ENCODE measurements at regions not wholly inside any gene's neighbourhood (a gene's known extent, or its start where the extent isn't known, plus 50 kb on each side); places are given as distances from the start of the nearest gene placed in this dataset.

DNA sequence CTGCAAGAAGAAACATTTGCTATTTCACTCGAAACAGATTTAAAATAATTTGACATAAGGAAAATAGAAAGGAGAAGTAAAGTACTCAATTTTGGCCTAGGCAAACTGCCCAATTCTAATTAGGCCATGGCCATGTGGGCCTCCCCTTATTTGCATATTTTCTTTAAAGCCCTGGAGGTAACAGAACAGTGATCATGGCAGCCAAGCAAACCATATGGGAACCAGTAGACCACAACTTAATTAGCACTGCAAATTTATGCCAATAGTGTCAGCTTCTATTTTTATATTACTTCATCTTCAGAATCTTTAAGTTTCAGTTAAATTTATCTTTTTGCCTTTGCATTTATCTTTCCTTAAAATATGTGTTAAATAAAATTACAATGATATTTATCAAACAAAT, 63.3 kb upstream of the THSD7A start:
- Mint-ChIP-seq H3K4me1 (ENCODE audit: low read depth, unreplicated experiment) (no peaks in the 10 kb centered on the region), H3K27me3 (ENCODE audit: insufficient read depth, unreplicated experiment) (no peaks in the 10 kb centered on the region), H3K27ac (ENCODE audit: unreplicated experiment) (no peak overlapping the region), H3K9me3 (ENCODE audit: unreplicated experiment) (no peaks in the 10 kb centered on the region), H3K4me3 (ENCODE audit: unreplicated experiment) (no peak overlapping the region), H3K36me3 (ENCODE audit: insufficient read depth, unreplicated experiment) (no peaks in the 10 kb centered on the region)
- no peak for DNase-seq
- ChIA-PET POLR2A (no interaction called here), CTCF (no interaction called here)
- Histone ChIP-seq H3K36me3 (ENCODE audit: control insufficient read depth, insufficient read depth, low read length) (no peaks in the 10 kb centered on the region), H3K4me1 (no peaks in the 10 kb centered on the region), H3K9me3 (no peaks in the 10 kb centered on the region), H3K4me3 (ENCODE audit: low read depth, low read length) (no peak overlapping the region), H3K27me3 (replicated peaks; ENCODE audit: control insufficient read depth, insufficient read depth, low read length) (no peaks in the 10 kb centered on the region)
- BruUV-seq (replicated peaks): no TSS peak
- TF ChIP-seq, protein P1, sequence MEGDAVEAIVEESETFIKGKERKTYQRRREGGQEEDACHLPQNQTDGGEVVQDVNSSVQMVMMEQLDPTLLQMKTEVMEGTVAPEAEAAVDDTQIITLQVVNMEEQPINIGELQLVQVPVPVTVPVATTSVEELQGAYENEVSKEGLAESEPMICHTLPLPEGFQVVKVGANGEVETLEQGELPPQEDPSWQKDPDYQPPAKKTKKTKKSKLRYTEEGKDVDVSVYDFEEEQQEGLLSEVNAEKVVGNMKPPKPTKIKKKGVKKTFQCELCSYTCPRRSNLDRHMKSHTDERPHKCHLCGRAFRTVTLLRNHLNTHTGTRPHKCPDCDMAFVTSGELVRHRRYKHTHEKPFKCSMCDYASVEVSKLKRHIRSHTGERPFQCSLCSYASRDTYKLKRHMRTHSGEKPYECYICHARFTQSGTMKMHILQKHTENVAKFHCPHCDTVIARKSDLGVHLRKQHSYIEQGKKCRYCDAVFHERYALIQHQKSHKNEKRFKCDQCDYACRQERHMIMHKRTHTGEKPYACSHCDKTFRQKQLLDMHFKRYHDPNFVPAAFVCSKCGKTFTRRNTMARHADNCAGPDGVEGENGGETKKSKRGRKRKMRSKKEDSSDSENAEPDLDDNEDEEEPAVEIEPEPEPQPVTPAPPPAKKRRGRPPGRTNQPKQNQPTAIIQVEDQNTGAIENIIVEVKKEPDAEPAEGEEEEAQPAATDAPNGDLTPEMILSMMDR (IDR thresholded peaks at IDR 0.05; ENCODE audit: insufficient read depth in 1 of 2, low read depth in 1 of 2, low read length in 1 of 2, severe bottlenecking in 1 of 2, unreplicated experiment in 1 of 2): no peak
- intact Hi-C loops (cut with micrococcal nuclease; ENCODE audit: unreplicated experiment): no loop called here

DNA sequence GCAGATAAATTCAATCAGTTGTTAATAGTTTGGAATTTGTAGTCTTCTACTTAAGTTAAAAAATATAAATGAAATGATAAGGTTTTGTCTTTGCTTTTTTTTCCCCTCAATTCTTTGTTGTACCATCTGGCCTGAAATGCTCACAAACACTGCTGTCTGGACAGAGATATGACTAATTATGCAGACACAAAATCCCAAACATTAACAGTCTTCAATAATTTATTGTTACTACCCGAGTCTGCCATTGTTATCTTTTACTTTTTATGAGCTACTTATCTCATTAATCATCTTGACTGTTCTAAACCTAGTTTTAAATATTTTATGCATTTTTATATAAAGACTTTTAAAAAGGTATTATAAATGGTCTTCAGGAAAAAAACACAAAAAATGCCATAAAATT, 64.7 kb upstream of the THSD7A start:
- H3K27me3 Mint-ChIP-seq (ENCODE audit: insufficient read depth, unreplicated experiment): no peaks in the 10 kb centered on the region
- H3K9me3 Mint-ChIP-seq (ENCODE audit: unreplicated experiment): no peaks in the 10 kb centered on the region
- no peaks in the 10 kb centered on the region for H3K27me3 ChIP-seq (replicated peaks; ENCODE audit: control insufficient read depth, insufficient read depth, low read length)
- H3K36me3 ChIP-seq (ENCODE audit: control insufficient read depth, insufficient read depth, low read length): no peaks in the 10 kb centered on the region
- H3K4me1 ChIP-seq: no peaks in the 10 kb centered on the region
- DNase-seq: no peak
- no peak overlapping the region for H3K4me3 Mint-ChIP-seq (ENCODE audit: unreplicated experiment)
- H3K9me3 ChIP-seq: no peaks in the 10 kb centered on the region
- no peaks in the 10 kb centered on the region for H3K4me1 Mint-ChIP-seq (ENCODE audit: low read depth, unreplicated experiment)
- ChIA-PET CTCF (no interaction called here), POLR2A (no interaction called here)
- H3K27ac Mint-ChIP-seq (ENCODE audit: unreplicated experiment): no peak overlapping the region
- no peak overlapping the region for H3K4me3 ChIP-seq (ENCODE audit: low read depth, low read length)
- intact Hi-C loops (cut with micrococcal nuclease; ENCODE audit: unreplicated experiment): no loop called here
- TF ChIP-seq, protein P1 (IDR thresholded peaks at IDR 0.05; ENCODE audit: insufficient read depth in 1 of 2, low read depth in 1 of 2, low read length in 1 of 2, severe bottlenecking in 1 of 2, unreplicated experiment in 1 of 2): no peak
- no peaks in the 10 kb centered on the region for H3K36me3 Mint-ChIP-seq (ENCODE audit: insufficient read depth, unreplicated experiment)
- no TSS peak for BruUV-seq (replicated peaks)

DNA sequence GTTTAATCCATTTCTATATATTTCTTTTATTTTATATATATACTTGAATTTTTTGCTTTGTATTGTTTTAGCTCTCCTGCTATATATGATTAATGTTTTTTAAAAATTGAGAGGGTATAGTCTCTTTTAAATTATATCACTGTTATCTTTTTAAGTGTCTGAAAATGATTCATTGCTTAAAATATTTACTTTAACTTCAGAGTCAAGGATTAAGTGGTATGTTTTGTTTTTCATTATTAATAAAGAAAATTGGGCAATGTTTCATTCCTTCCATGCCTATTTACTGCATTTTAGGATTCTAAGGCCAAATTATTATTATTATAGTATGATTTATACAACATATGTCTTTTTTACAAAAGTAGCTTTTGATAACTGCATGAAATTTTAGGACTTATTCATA, 67.2 kb upstream of the THSD7A start:
- H3K9me3 ChIP-seq: no peaks in the 10 kb centered on the region
- Mint-ChIP-seq H3K27me3 (ENCODE audit: insufficient read depth, unreplicated experiment) (no peaks in the 10 kb centered on the region), H3K4me1 (ENCODE audit: low read depth, unreplicated experiment) (no peaks in the 10 kb centered on the region), H3K36me3 (ENCODE audit: insufficient read depth, unreplicated experiment) (no peaks in the 10 kb centered on the region), H3K27ac (ENCODE audit: unreplicated experiment) (no peak overlapping the region), H3K9me3 (ENCODE audit: unreplicated experiment) (no peaks in the 10 kb centered on the region), H3K4me3 (ENCODE audit: unreplicated experiment) (no peak overlapping the region)
- POLR2A ChIA-PET: no interaction called here
- CTCF ChIA-PET: no interaction called here
- intact Hi-C loops (cut with micrococcal nuclease; ENCODE audit: unreplicated experiment): no loop called here
- H3K4me3 ChIP-seq (ENCODE audit: low read depth, low read length): no peak overlapping the region
- H3K27me3 ChIP-seq (replicated peaks; ENCODE audit: control insufficient read depth, insufficient read depth, low read length): no peaks in the 10 kb centered on the region
- no peaks in the 10 kb centered on the region for H3K36me3 ChIP-seq (ENCODE audit: control insufficient read depth, insufficient read depth, low read length)
- BruUV-seq (replicated peaks): no TSS peak
- no peak for DNase-seq
- TF ChIP-seq, protein P1 (IDR thresholded peaks at IDR 0.05; ENCODE audit: insufficient read depth in 1 of 2, low read depth in 1 of 2, low read length in 1 of 2, severe bottlenecking in 1 of 2, unreplicated experiment in 1 of 2): no peak
- H3K4me1 ChIP-seq: no peaks in the 10 kb centered on the region

Data from Caco-2 (cell line).